PC-3 (cell line): ENCODE measurements at regions not wholly inside any gene's neighbourhood (a gene's known extent, or its start where the extent isn't known, plus 50 kb on each side); places are given as distances from the start of the nearest gene placed in this dataset.

ENCODE experiments used
- EZH2phosphoT487 ChIP-seq: fragments of 300-600 bp; sonication (generic); IDR thresholded peaks from 2 replicates; pipeline ENCODE4 v1.6.1; 2018; ENCODE audit warnings: mild to moderate bottlenecking, antibody characterized with exemption, low read length, borderline replicate concordance
- TF ChIP-seq, protein P1 (sequence below): fragments of 300-600 bp; sonication (generic); conservative IDR thresholded peaks from 2 replicates; pipeline ENCODE4 v1.5.1; 2017; ENCODE audit warnings: antibody characterized with exemption, low read depth, mild to moderate bottlenecking, low read length

DNA sequence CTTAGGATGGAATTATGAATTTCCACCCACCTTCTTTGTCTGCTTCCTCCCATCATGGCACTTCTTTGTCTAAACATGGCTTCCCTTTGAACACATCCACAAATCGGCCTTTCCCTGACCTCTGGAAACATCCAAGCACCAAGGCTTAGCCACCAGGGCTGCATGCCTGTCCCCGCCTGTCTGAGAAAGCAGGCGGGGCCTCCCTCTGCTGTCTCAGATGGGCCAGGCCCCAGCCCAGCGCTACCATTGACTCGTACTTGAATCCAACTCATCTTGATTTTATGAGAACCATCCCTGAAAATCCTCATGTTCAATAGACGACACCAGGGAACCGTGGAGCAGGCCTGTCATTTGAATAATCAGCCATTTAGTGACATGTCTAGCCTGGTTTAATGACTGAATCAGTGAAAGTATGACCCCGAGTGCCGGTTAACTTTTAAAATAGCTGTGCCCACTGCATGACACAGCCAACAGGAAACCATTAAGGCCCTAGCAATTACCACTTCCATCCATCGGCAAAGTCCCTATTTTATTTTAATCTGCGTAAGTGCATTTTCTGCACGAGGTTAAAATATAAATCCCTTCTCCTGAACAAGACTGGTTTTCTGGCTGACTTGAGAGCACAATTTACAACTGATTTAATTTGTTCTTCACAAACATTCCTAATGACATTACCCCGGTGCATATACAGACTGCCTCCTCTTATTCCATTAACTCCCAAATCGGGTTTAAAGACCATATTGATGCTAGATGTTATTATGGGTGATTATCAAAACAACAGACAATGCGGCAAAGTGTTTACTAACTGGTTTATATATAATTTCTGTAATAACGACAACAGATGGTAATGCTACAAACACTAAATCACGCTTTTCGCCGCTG lies 194.7 kb downstream of the BUB3 start:
- TF ChIP-seq, protein P1, sequence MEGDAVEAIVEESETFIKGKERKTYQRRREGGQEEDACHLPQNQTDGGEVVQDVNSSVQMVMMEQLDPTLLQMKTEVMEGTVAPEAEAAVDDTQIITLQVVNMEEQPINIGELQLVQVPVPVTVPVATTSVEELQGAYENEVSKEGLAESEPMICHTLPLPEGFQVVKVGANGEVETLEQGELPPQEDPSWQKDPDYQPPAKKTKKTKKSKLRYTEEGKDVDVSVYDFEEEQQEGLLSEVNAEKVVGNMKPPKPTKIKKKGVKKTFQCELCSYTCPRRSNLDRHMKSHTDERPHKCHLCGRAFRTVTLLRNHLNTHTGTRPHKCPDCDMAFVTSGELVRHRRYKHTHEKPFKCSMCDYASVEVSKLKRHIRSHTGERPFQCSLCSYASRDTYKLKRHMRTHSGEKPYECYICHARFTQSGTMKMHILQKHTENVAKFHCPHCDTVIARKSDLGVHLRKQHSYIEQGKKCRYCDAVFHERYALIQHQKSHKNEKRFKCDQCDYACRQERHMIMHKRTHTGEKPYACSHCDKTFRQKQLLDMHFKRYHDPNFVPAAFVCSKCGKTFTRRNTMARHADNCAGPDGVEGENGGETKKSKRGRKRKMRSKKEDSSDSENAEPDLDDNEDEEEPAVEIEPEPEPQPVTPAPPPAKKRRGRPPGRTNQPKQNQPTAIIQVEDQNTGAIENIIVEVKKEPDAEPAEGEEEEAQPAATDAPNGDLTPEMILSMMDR = no peak
- TF ChIP-seq EZH2phosphoT487 = no peak
